Natural killer cell (primary cell): ENCODE measurements at regions not wholly inside any gene's neighbourhood (a gene's known extent, or its start where the extent isn't known, plus 50 kb on each side); places are given as distances from the start of the nearest gene placed in this dataset.

Source experiments
- ATAC-seq, 3 donors: fragments of 150-1000 bp in 2 of 3; fragments of 200-7000 bp in 1 of 3; cut with Tn5 transposase; 1 replicate in 1 of 3; 2 replicates in 2 of 3; pipeline ENCODE4 v1.10.0; 2021; ENCODE audit warnings: mild to moderate bottlenecking in 2 of 3, moderate library complexity in 2 of 3
- DNase-seq, 2 donors: peaks; one replicate each; pipeline versions ENCODE4 v3.0.0 to v3.0.0-alpha.2; 2013 to 2021; ENCODE audit warnings: mixed read lengths in 1 of 2
- H3K27ac ChIP-seq: one replicate; pipeline ENCODE4 v1.5.1; 2013; ENCODE audit warnings: mild to moderate bottlenecking, low read length
- H3K27me3 ChIP-seq: one replicate; pipeline ENCODE4 v1.6.1; 2013; ENCODE audit warnings: low read length; ENCODE audit not compliant: control insufficient read depth, insufficient read depth
- H3K36me3 ChIP-seq: one replicate; pipeline ENCODE4 v1.6.1; 2013; ENCODE audit warnings: low read length; ENCODE audit not compliant: control insufficient read depth, insufficient read depth
- H3K4me1 ChIP-seq: one replicate; pipeline ENCODE4 v1.6.1; 2013; ENCODE audit warnings: low read length; ENCODE audit not compliant: control insufficient read depth, insufficient read depth
- H3K4me3 ChIP-seq: one replicate; pipeline ENCODE4 v1.5.1; 2013; ENCODE audit warnings: low read length
- H3K9me3 ChIP-seq: one replicate; pipeline ENCODE4 v1.6.1; 2013; ENCODE audit warnings: low read length; ENCODE audit not compliant: control insufficient read depth, insufficient read depth
- H3K27ac Mint-ChIP-seq, 2 donors: one replicate each; pipeline ENCODE4 v1.8.0; 2022; ENCODE audit warnings: mild to moderate bottlenecking in 2 of 2, mixed read lengths in 2 of 2, moderate library complexity in 1 of 2
- H3K27me3 Mint-ChIP-seq, 2 donors: one replicate each; pipeline ENCODE4 v1.8.0; 2022; ENCODE audit warnings: low read depth in 2 of 2, mixed read lengths in 2 of 2
- H3K36me3 Mint-ChIP-seq: one replicate; pipeline ENCODE4 v1.8.0; 2022; ENCODE audit warnings: mixed read lengths
- H3K4me1 Mint-ChIP-seq, 2 donors: one replicate each; pipeline ENCODE4 v1.8.0; 2022; ENCODE audit warnings: mixed read lengths in 2 of 2
- H3K4me3 Mint-ChIP-seq: one replicate; pipeline ENCODE4 v1.8.0; 2022; ENCODE audit warnings: mild to moderate bottlenecking, moderate library complexity, mixed read lengths
- H3K9me3 Mint-ChIP-seq, 2 donors: one replicate each; pipeline ENCODE4 v1.8.0; 2022; ENCODE audit warnings: mixed read lengths in 2 of 2
- CTCF ChIP-seq: fragments of 200-600 bp; IDR thresholded peaks from one replicate; pipeline ENCODE4 v1.8.0; 2022; ENCODE audit warnings: antibody characterized with exemption
- WGBS: methylation state at CpG from one replicate; pipeline ENCODE4 v1.1.7; 2013; ENCODE audit warnings: missing lambda C conversion rate; ENCODE audit not compliant: insufficient coverage; 5-methylcytosine and 5-hydroxymethylcytosine counted together
- intact Hi-C: fragments of 100-400 bp; cut with micrococcal nuclease; formaldehyde crosslinking; loops from one replicate; pipeline ENCODE4 v1.14.2; 2022

- DNase-seq (no peak), ATAC-seq (no peak)
- H3K27me3 Mint-ChIP-seq: no peaks in the 10 kb centered on the region
- Histone ChIP-seq H3K4me1 (no peaks in the 10 kb centered on the region), H3K36me3 (no peaks in the 10 kb centered on the region), H3K27ac (no peak overlapping the region), H3K4me3 (no peak overlapping the region), H3K9me3 (no peaks in the 10 kb centered on the region), H3K27me3 (no peaks in the 10 kb centered on the region)
- no peak overlapping the region for H3K4me3 Mint-ChIP-seq
- no peak for TF ChIP-seq CTCF
- H3K4me1 Mint-ChIP-seq: no peaks in the 10 kb centered on the region
- 100% methylated on average over 1 of the region's 4 CpGs for WGBS
- H3K9me3 Mint-ChIP-seq: peaks cover 12 to 17% of the 10 kb centered on the region in 2 donors
- peaks cover 21% of the 10 kb centered on the region for H3K36me3 Mint-ChIP-seq
- intact Hi-C loops: no loop called here
- no peak overlapping the region for H3K27ac Mint-ChIP-seq
Measured at GRCh38 chr4:63729519-63729918, 679.7 kb downstream of the TECRL start.

- Mint-ChIP-seq H3K4me1 (no peaks in the 10 kb centered on the region), H3K27ac (no peak overlapping the region), H3K4me3 (no peak overlapping the region), H3K9me3 (peaks cover 12 to 17% of the 10 kb centered on the region in 2 donors), H3K27me3 (no peaks in the 10 kb centered on the region), H3K36me3 (peaks cover 21% of the 10 kb centered on the region)
- intact Hi-C loops: no loop called here
- no peak overlapping the region for H3K4me3 ChIP-seq
- H3K9me3 ChIP-seq: no peaks in the 10 kb centered on the region
- no peak for TF ChIP-seq CTCF
- DNase-seq (no peak), ATAC-seq (no peak)
- H3K36me3 ChIP-seq: no peaks in the 10 kb centered on the region
- H3K4me1 ChIP-seq: no peaks in the 10 kb centered on the region
- H3K27ac ChIP-seq: no peak overlapping the region
- WGBS: 72% methylated on average over 3 of the region's 3 CpGs
- H3K27me3 ChIP-seq: no peaks in the 10 kb centered on the region
Measured at GRCh38 chr4:63728480-63729177, 680.6 kb downstream of the TECRL start.

GRCh38 chr4:63717384-63717783, 691.9 kb downstream of the TECRL start:
- no peaks in the 10 kb centered on the region for H3K36me3 ChIP-seq
- no peak for DNase-seq
- Mint-ChIP-seq H3K4me3 (no peak overlapping the region), H3K9me3 (peaks cover 0 to 9% of the 10 kb centered on the region in 2 donors), H3K4me1 (no peaks in the 10 kb centered on the region), H3K27ac (no peak overlapping the region), H3K36me3 (no peaks in the 10 kb centered on the region), H3K27me3 (no peaks in the 10 kb centered on the region)
- H3K4me1 ChIP-seq: no peaks in the 10 kb centered on the region
- no peak overlapping the region for H3K4me3 ChIP-seq
- ATAC-seq: no peak
- WGBS: no CpG with 5 or more reads among the region's 2 CpGs
- no peak for TF ChIP-seq CTCF
- no peaks in the 10 kb centered on the region for H3K27me3 ChIP-seq
- peaks cover 6% of the 10 kb centered on the region for H3K9me3 ChIP-seq
- no peak overlapping the region for H3K27ac ChIP-seq
- intact Hi-C loops: no loop called here

GRCh38 chr4:63708661-63709060, 700.6 kb downstream of the TECRL start:
- no peaks in the 10 kb centered on the region for H3K36me3 ChIP-seq
- Mint-ChIP-seq H3K27me3 (no peaks in the 10 kb centered on the region), H3K36me3 (no peaks in the 10 kb centered on the region), H3K27ac (no peak overlapping the region), H3K4me1 (no peaks in the 10 kb centered on the region), H3K9me3 (peaks cover 6 to 10% of the 10 kb centered on the region in 2 donors), H3K4me3 (no peak overlapping the region)
- no peak overlapping the region for H3K27ac ChIP-seq
- H3K27me3 ChIP-seq: no peaks in the 10 kb centered on the region
- H3K4me3 ChIP-seq: no peak overlapping the region
- ATAC-seq (no peak), DNase-seq (no peak)
- TF ChIP-seq CTCF: no peak
- H3K9me3 ChIP-seq: no peaks in the 10 kb centered on the region
- intact Hi-C loops: no loop called here
- H3K4me1 ChIP-seq: no peaks in the 10 kb centered on the region
- 65% methylated on average over 2 of the region's 2 CpGs for WGBS
